Jurkat, Clone E6-1 (cell line): ENCODE measurements at regions not wholly inside any gene's neighbourhood (a gene's known extent, or its start where the extent isn't known, plus 50 kb on each side); places are given as distances from the start of the nearest gene placed in this dataset.
"Not testable (repeated sequence)": the region's sequence is repeated elsewhere in the genome, so short reads cannot be mapped to it uniquely, and the experiment has no call there.

Experiments
- DNase-seq: peaks from one replicate; pipeline ENCODE4 v3.0.0-alpha.2; 2011; ENCODE audit warnings: low read depth, low spot score
- H3K4me3 ChIP-seq: 2 replicates; pipeline ENCODE4 v1.5.1; 2011; ENCODE audit warnings: mild to moderate bottlenecking, low read length, control low read depth, moderate library complexity

GRCh38 chr10:60627778-60628748, 150.2 kb upstream of the CDK1 start:
- no peak overlapping the region for H3K4me3 ChIP-seq
- DNase-seq, result no peak

GRCh38 chr10:60626037-60626436, 152.2 kb upstream of the CDK1 start:
- no peak for DNase-seq
- no peak overlapping the region for H3K4me3 ChIP-seq

- DNase-seq, result no peak
- H3K4me3 ChIP-seq, result no peak overlapping the region
Measured at GRCh38 chr10:60623627-60624026, 154.7 kb upstream of the CDK1 start.

- H3K4me3 ChIP-seq, result no peak overlapping the region
- DNase-seq, result no peak
Measured at GRCh38 chr10:60621018-60621417, 157.3 kb upstream of the CDK1 start.

DNA sequence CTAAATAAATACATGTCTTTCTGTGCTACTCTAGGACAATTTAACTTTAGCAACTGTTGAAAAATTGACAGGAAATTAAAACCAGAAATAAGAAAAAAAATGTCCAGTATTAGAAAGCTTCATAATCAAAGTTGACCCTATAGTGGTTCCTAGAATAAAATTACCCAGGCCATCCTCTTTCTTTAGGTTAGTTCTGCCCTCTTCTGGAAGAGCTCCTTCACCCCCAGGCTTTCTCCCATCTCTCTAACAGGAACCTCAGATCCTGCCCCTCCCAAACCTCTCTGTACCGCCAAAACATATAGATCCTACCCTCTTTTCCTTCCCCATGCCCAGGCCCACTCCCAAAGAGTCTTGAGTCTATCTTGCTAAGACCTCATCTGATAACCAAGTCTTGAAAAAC, 159.4 kb upstream of the CDK1 start:
- no peak overlapping the region for H3K4me3 ChIP-seq
- DNase-seq, result no peak

- no peak overlapping the region for H3K4me3 ChIP-seq
- DNase-seq, result no peak
Measured at GRCh38 chr10:60615541-60615940, 162.7 kb upstream of the CDK1 start.

DNA sequence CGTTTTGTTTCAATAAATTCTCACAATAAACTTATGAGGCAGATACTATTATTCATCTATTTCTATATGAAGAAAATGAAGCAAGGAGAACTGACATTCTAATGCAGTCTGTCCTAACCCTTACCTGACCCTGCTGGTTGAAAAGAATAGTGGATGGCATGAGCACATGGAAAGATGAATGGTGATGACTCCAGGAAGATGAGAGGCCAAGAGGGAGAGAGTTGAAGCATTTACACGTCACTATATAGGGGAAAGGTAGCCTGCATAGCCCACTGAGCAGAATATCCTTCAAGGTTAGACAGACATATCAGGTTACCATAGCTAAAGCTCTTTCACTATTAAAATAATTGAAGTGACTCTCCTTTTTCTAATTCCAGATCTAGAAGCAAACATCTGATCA, 163.9 kb upstream of the CDK1 start:
- no peak for DNase-seq
- no peak overlapping the region for H3K4me3 ChIP-seq

DNA sequence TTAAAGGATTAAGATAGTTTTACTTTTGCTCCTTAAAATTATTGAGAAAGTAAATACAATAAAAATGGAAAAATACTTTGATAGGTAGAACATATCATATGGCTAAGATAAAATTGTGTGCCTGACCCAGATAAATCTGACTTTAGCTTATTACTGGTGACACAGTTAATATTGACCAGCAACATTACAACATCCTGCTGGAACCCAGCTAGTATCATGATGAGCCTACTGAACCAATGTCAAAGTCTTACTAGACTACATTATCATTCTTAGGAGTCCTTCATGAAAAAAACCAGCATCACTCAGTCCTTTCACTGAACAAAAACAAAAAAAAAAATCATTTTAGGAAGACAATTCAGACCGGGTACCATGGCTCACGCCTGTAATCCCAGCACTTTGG, 164.8 kb upstream of the CDK1 start:
- DNase-seq, result no peak
- no peak overlapping the region for H3K4me3 ChIP-seq

DNA sequence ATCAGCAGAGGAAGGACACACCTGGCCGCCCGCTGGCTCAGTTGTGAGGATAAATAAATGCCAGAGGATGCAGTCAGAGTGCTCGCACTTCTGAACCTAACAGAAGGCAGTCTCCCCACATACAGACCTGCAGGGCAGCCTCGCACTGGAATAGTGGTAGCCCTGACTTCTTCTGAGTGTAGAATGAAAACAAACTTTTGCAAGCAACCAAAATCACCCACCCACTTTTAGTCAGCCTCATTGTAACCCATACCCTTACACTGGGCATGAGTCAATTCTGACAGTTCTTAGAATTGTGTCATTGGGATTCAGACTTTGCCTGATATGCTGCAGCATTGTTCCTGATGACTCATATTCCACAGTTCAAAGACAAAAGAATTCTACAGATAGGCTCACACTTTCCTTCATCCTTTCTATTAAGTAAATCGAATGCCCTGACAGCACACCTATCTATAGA, 167.0 kb upstream of the CDK1 start:
- no peak overlapping the region for H3K4me3 ChIP-seq
- DNase-seq, result no peak

- H3K4me3 ChIP-seq, result no peak overlapping the region
- DNase-seq, result no peak
Measured at GRCh38 chr10:60607372-60607771, 170.9 kb upstream of the CDK1 start.

DNA sequence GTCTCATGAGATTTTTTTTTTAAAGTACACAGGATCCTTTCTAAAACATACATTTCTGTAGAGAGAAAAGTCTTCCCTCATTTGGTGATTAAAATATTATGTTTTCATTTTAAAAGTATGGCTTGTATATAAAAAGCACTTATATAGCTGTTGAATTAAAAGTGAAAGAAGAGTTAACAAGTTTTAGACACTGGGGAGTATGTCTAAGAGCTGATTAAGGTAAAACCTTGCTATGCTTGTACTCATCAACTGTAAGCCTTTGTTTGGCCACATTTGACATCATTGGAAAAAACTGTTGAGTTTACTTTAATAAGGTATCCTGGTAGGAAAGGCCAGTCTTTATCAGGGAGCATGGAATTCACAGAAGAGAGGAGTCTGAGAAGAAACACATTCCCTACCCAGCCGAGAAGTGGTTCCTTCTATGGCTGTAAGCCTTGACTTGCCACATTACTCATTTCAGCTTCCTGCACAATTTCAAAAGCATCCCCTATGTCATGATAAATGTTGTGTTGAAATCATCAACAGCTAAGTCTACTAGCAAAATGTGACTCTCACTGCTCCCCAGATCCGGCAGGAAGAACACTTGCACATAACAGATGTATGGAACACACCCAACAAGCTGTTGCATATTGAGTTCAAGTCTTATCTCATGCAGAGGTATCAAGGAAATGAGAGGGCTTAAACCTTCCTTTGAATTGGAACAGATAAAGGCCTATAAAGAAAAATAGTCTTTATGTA, 171.8 kb upstream of the CDK1 start:
- no peak for DNase-seq

GRCh38 chr10:60605476-60605875, 172.8 kb upstream of the CDK1 start:
- DNase-seq, result no peak
- no peak overlapping the region for H3K4me3 ChIP-seq

More for the DNA sequence above, 171.8 kb upstream of the CDK1 start:
- H3K4me3 ChIP-seq, result no peak overlapping the region

DNA sequence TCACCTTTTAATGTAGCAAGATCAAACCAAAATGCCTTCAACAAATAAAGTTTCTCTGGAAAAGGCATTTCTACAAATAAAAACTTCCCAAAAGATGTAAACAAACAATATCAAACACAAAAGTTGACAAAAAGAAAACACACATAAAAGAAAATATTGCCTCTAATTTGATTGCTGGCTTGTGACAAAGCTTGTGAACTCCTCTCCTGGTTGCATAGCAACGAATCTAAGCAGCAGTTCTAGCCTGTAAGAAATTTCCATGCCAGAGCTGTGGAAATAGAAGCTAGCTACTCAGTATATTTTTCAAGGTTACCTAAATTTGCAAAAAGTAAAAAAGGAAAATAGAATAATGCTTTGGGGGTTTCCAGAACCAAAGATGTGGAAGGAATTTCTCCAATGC, 173.9 kb upstream of the CDK1 start:
- no peak overlapping the region for H3K4me3 ChIP-seq
- no peak for DNase-seq

- no peak for DNase-seq
- H3K4me3 ChIP-seq, result no peak overlapping the region
Measured at GRCh38 chr10:60597513-60597912, 180.8 kb upstream of the CDK1 start.

DNA sequence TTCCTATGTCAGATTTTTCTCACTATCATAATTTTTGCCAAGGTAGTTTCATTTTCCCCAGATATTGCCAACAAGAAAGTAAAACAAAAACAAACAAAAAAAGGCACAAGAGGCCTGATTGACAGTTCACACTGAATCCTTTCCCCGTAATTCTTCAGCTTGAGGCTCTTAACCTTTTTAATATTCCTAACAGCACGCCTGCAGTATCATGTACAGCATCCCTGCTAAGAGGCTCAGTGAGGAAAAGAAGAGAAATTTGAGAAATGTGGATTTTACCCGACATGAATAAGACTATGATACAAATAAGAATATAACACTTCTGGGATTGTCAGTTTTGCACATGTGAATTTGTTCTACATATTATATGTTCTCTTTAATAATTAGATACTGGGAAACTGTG, 182.4 kb upstream of the CDK1 start:
- no peak overlapping the region for H3K4me3 ChIP-seq

GRCh38 chr10:60594476-60595051, 183.7 kb upstream of the CDK1 start:
- no peak overlapping the region for H3K4me3 ChIP-seq
- no peak for DNase-seq

More for the DNA sequence above, 182.4 kb upstream of the CDK1 start:
- DNase-seq, result no peak

DNA sequence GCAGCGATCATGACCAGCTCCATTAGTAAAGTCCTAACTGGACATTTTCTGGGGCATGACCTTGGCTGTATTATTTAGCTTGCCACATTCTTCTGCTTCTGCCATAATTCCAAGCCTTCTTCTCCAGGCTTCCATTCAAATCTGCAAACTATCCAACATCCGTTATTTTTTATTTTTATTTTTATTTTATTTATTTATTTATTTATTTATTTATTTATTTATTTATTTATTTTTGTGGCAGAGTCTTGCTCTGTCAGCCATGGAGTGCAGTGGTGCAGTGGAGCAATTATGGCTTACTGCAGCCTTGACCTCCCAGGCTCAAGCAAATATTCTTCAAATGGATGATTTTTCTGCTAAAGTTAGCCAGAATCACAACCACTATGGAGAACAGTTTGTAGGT, 187.2 kb upstream of the CDK1 start:
- DNase-seq, result no peak
- H3K4me3 ChIP-seq, result no peak overlapping the region

GRCh38 chr10:60589376-60589775, 188.9 kb upstream of the CDK1 start:
- no peak for DNase-seq
- H3K4me3 ChIP-seq, result no peak overlapping the region

DNA sequence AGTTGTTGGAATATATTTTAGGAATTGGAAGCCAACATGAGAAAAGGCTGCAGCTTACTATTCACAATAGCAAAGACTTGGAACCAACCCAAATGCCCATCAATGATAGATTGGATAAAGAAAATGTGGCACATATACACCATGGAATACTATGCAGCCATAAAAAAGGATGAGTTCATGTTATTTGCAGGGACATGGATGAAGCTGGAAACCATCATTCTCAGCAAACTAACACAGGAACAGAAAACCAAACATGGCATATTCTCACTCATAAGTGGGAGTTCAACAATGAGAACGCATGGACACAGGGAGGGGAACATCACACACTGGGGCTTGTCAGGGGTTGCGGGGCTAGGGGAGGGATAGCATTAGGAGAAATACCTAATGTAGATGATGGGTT, 192.1 kb upstream of the ANK3 start:
- H3K4me3 ChIP-seq, DNase-seq: not testable (repeated sequence)

DNA sequence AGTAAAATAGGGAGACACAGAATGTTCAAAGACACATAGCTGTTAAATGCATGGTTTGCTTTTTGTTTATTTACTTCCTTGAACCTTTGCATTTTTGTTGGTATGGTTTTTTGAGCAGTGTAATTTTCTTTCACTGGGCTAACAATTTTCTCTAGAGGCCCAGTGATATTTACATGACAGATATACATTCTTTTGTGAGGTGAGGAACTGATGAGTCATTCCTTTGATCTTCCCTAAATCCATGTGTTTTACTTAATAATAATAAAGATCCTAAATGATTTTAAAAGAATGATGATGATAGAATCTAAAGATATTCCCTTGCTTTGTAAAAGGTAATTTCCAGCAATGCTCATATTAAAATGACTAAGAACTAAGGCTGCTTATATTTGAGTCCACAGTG, 188.5 kb upstream of the ANK3 start:
- H3K4me3 ChIP-seq, result no peak overlapping the region
- no peak for DNase-seq
